Glomerular endothelial cell (primary cell): ENCODE measurements at regions not wholly inside any gene's neighbourhood (a gene's known extent, or its start where the extent isn't known, plus 50 kb on each side); places are given as distances from the start of the nearest gene placed in this dataset.

Source experiments
- DNase-seq: peaks from one replicate; pipeline ENCODE4 v3.0.0-alpha.2; 2011; ENCODE audit warnings: low read depth, low spot score; ENCODE audit errors: extremely low read depth

DNA sequence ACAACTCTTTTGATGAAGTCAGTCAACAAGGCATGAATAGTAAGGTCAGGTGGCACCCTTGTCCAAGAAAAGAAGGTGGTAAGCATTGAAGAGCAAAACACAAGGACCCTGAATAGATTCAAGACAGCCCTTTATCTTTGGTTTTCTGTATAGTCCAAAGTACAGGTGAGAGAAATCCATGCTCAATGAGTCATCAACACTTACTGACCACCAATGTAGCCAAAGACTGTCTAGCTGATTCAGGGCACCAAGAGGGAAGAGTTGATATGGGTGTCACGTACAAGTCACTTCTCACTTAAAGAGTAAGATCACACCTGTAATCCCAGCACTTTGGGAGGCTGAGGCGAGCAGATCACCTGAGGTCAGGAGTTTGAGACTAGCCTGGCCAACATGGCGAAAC, 528.3 kb downstream of the CD83 start:
- DNase-seq: no peak

DNA sequence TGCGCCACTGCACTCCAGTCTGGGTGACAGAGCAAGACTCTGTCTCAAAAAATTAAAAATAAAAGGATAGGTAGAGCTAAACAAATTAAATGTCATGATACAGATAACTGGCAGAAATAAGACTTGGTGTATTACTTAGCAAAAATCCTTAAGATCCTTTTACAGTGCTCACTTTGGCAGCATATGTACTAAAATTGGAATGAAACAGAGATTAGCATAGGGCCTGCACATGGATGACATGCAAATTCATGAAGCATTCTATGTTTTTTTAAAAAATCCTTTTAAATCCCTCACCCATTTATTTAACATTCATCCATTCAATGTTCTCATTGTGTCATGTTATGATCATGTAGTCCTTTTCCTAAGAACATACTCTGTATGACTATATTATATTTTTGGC, 528.8 kb downstream of the CD83 start:
- DNase-seq: no peak

DNA sequence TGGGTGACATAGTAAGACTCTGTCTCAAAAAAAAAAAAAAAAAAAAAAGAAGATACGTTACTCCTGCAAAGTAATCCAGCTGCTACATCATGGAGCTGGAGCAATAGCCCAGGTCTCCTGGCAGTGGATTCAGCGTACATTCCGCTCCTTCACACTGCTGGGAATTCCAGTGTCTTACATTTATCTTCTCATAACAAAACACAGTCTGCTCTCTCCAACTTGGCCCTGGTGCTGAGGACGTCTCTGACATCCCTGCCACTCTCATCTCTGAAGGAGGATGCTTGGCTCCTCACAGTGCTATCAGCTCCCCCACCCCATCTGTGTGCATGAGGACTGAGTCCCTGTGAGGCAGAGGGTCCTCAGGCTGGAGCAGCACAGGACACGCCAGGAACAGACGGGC, 529.8 kb downstream of the CD83 start:
- DNase-seq: no peak

DNA sequence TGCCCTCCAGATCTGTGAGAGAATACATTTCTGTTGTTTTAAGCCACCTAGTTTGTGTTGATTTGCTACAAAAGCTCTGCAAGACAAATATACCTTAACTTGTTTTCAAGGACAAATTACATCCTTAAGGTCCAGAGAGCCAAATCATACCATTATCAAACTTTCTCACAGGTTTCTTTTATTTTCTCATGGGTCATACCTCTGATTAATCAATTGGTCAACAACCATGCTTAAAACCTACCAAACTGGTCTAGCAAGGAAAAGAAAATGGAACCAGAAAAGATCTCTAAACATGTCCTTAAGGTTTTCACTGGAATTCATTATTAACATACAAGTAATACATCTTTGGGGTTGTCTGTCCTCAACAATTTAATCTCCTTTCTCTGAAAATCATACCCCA, 535.0 kb downstream of the CD83 start:
- DNase-seq: no peak

- no peak for DNase-seq
Observed at GRCh38 chr6:14655201-14656061, 537.9 kb downstream of the CD83 start.

- no peak for DNase-seq
Observed at GRCh38 chr6:14656078-14656521, 538.5 kb downstream of the CD83 start.

- DNase-seq: no peak
Observed at GRCh38 chr6:14656649-14657048, 539.1 kb downstream of the CD83 start.

- no peak for DNase-seq
Observed at GRCh38 chr6:14658030-14658429, 540.5 kb downstream of the CD83 start.

DNA sequence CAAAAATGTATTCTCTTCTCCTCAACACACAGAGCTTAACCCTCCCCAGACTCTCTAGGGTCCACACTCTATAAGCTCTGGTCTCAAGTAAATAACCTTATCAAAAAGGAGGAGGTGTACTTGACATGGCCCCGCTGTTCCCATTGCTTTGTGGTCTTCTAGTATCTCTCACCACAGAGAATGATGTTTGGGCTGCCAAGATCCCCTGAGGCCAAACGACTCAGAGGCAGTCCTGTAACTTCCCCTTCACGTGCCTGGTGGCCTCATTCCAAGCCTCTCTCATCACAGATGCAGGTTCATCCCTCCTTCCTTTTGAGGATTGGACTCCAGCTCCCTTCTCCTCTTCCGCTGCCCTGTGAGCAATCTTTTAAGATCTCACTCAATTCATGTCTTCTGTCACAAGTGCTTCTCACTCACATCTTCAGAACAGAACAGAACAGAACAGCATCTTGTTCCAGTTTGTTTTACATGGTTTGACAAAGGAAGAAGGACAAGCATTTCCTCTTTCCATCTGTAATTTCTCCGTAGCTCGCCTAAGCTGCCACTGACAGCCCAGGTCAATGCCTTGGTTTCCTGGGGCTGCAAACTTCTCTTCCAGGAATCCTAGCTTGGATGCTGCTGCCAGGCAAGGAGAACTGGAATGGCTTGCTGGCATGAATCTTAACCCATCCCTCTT, 541.5 kb downstream of the CD83 start:
- DNase-seq: no peak

DNA sequence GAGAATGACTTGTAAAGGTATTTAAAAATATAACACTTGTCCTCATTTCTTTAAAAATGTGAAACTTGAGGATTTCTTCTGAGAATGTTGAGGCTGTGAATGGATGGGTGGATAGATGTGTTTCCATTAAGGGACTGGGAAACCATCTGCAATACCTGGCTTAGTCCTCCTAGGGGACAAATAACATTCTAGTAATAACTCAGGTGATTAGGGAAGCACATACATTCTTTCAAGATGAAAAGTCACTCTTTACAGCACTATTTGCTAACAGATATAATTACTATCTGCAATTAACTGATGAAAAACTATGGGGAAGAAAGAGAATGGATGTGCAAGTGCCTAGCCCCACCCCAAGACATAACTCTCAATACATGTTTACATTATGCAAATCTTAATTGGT, 542.3 kb downstream of the CD83 start:
- no peak for DNase-seq

GRCh38 chr6:14660806-14661579, 543.4 kb downstream of the CD83 start:
- no peak for DNase-seq

GRCh38 chr6:14661691-14662090, 544.1 kb downstream of the CD83 start:
- no peak for DNase-seq

DNA sequence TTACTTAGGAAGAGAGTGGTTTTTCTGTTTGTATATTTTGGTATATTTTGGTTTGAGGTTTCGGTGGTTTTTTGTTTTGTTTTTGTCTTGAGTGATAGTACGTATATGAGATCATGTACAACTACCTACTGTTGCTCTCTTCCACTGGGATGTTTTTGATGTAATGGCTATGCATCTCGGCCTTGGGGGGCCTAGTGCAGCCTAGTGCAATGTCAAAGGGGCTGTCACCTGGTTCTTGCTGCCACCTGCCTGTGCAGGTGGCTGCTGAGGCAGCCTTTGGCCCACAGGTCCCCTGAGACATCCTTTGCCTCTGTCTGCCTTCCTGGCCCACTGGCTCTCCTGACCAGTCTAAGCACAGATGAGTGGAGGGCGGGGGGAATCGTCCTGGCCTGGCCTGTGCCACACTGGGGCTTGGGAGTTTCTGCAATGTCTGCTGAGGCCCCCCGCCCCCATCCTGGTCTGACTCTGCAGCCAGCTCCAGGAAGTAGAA, 546.6 kb downstream of the CD83 start:
- no peak for DNase-seq

DNA sequence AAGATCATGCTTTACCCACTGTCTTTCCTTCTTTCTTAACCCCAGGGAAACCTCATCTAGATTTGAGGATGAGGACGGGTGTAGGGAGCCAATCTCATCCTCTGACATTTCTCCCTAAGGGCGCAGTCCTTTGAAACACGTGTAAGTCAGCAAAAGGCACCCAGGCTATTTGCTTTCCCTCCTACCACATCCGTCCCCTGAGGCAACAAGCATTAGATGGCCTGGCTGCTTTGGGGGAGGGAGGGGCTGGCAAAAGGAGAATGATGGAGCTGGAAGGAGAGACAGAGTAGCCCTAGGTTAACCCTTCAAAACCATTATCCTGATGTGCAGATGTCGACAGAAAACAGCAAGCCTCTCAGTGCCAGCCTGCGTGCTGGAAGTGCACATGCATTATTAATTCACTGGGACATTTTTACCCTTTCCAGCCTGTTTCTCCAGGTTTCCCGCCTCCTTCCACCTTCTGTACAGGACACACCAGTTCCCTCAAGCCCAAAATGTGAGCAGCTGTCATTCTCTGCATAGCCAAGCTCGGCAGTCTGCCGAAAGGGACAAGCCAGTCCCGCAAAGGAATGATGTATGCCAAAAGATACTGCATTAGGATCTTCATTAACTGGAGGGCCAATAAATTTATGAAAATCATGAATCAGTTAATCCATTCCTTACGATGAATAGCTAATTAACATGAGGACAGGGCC, 547.2 kb downstream of the CD83 start:
- no peak for DNase-seq

DNA sequence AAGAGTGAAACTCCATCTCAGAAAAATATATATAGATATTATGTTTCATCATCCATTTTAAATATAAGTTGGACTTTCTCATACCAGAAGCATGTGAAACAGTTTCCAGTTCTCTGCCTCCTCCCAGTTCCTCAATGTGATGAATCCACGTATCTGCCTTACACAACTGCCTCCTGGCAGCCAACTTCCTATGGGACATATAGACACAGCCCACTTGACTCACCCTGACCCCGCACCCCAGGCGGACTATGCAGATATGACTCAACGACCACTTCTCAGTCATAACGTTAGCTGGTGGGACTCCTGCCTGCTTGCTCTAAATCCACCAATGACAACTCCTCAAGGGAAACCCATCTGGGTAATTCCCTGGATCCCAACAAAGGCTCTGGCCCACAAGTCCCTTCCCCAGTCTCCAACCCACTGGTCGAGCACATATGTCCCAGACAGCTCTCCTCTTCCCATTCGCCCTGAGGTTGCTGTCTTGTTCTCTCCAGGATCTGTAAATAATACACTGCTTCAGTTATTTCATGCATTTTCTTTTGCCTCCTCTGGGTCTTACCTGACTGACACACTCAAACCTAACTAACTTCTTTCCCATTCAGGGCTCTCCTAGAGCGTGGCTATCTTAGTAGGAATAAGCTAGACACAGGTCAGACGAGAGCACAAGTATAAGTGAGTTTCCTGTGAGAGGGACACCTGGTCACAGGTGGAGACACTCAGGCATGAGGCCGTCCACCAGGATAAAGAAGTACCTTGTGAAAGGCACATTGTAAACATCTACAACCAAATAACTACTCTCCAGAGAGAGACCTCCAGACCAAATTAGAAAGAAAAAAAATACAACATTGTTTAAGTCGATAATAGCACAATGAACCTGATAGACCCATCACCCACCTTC, 548.5 kb downstream of the CD83 start:
- DNase-seq: no peak

DNA sequence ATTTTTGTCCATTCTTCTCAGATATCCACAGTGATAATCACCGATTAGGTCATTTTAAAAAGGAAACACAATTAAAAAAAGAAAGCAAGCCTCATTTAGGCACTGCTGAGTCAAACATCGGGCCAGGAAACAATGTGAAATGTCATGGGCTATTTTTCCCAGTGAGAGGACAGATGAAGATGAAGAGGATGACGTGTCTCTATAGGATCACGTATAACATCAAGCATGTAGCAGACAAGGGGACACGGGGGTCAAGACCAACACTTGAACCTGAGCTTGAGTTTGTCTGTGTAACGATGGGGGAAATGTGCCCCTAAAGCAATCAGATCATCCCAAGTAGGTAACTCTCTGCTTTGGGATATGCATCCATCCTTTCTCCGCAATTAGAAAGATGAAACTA, 553.2 kb downstream of the CD83 start:
- DNase-seq: no peak

GRCh38 chr6:14671261-14671681, 553.7 kb downstream of the CD83 start:
- no peak for DNase-seq

DNA sequence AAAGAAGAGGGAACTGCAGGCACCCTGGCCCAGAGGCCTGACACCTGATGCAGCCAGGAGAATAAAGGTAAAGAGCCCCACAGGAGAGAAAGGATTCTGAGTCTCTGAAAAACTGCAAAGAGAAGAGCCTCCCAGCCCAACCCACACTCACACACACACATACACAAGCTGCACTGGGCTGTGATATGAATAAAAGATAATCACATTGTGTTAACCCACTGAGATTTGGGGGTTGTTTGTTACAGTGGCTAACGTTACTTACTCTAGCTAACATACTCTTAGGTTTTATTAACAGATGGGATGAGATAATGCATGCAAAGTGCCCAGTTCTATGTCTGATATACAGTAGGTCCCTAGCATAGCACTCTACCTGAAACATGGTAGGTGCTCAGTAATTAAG, 554.4 kb downstream of the CD83 start:
- DNase-seq: no peak

GRCh38 chr6:14673201-14673600, 555.6 kb downstream of the CD83 start:
- no peak for DNase-seq

DNA sequence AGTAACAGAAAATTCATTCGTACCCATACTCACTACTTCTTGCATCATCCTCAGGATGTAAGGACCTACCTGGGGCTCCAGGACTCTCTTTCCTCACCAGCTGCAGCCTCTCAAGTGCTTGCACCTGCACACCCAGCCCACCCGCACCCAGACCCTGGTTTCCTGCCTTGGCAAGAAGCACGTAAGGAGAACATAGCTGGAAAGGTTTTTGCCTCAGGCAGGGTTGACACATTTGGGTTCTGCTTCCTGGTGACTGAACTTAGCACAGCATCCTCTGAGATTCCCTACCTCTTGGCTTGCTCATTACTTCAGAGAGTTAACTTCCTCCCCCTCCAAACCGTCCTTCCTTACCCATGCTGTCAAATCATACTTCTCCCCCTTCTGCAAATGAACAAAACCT, 556.9 kb downstream of the CD83 start:
- DNase-seq: no peak
